Thyroid gland (tissue), 4 donors: ENCODE measurements at regions not wholly inside any gene's neighbourhood (a gene's known extent, or its start where the extent isn't known, plus 50 kb on each side); places are given as distances from the start of the nearest gene placed in this dataset.

Experiments used
- DNase-seq, 2 donors: peaks; one replicate each; pipeline ENCODE4 v3.0.0-alpha.2; 2019
- H3K27ac ChIP-seq, 3 donors: fragments of 200-600 bp; sonication (generic); 1 replicate in 2 of 3; 2 replicates in 1 of 3; pipeline ENCODE4 v1.5.1; 2016 to 2019; ENCODE audit warnings: mild to moderate bottlenecking in 1 of 3, moderate library complexity in 1 of 3
- H3K27me3 ChIP-seq: fragments of 200-600 bp; sonication (generic); one replicate; pipeline ENCODE4 v1.5.1; 2019
- H3K36me3 ChIP-seq, 2 donors: fragments of 200-600 bp; sonication (generic); one replicate each; pipeline ENCODE4 v1.5.1; 2016 to 2019
- H3K4me1 ChIP-seq, 2 donors: fragments of 200-600 bp; sonication (generic); one replicate each; pipeline ENCODE4 v1.5.1; 2017 to 2019
- H3K4me3 ChIP-seq, 3 donors: fragments of 200-600 bp; sonication (generic); replicated peaks in 1 of 3; 1 replicate in 2 of 3; 2 replicates in 1 of 3; pipeline ENCODE4 v1.5.1; 2016; ENCODE audit warnings: mild to moderate bottlenecking in 1 of 3
- H3K9me3 ChIP-seq: fragments of 200-600 bp; sonication (generic); one replicate; pipeline ENCODE4 v1.5.1; 2017
- POLR2A ChIP-seq, 2 donors: fragments of 450-650 bp; IDR thresholded peaks; one replicate each; pipeline ENCODE4 v1.6.1; 2017; ENCODE audit warnings: antibody characterized with exemption in 2 of 2, mild to moderate bottlenecking in 2 of 2, moderate library complexity in 1 of 2
- WGBS, 2 donors: methylation state at CpG; one replicate each; pipeline ENCODE4 v1.1.5; 2017; 5-methylcytosine and 5-hydroxymethylcytosine counted together
- intact Hi-C: fragments of 100-400 bp; cut with DNase I; formaldehyde crosslinking; loops from one replicate; pipeline ENCODE4 v1.15.1; 2023
- TF ChIP-seq, protein P1 (sequence below), 6 experiments: fragments of 200-600 bp in 3 of 6; fragments of 450-650 bp in 3 of 6; sonication (generic) in 3 of 6; IDR thresholded peaks; one replicate each; pipeline ENCODE4 v1.5.1; 2016 to 2019; ENCODE audit warnings: antibody characterized with exemption in 6 of 6, mild to moderate bottlenecking in 2 of 6, inconsistent platforms in 1 of 6, moderate library complexity in 1 of 6

DNA sequence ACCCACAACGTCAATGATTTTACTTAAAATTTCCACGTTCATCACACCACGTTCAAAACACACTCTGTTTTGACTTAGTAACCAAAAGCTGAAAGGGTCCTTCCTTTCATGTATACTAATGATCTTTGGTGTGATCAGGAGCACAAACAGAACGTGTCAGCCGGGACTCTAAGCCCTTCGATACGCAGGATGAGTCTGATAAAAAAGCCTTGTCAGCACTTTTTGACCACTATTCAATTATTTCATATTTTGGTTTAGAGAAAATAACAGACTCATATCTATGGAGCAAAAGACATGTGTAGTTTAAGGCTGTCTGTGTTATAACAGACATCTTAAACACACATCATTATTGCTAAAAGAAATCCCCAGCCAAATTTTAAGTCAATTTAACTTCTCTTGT, 345.3 kb downstream of the ZNF516 start:
- Histone ChIP-seq H3K4me1 (no peaks in the 10 kb centered on the region), H3K36me3 (no peaks in the 10 kb centered on the region), H3K4me3 (no peak overlapping the region), H3K27ac (no peak overlapping the region), H3K27me3 (no peaks in the 10 kb centered on the region), H3K9me3 (no peaks in the 10 kb centered on the region)
- intact Hi-C loops: no loop called here
- TF ChIP-seq POLR2A (IDR thresholded peaks at IDR 0.05): no peak
- TF ChIP-seq, protein P1, sequence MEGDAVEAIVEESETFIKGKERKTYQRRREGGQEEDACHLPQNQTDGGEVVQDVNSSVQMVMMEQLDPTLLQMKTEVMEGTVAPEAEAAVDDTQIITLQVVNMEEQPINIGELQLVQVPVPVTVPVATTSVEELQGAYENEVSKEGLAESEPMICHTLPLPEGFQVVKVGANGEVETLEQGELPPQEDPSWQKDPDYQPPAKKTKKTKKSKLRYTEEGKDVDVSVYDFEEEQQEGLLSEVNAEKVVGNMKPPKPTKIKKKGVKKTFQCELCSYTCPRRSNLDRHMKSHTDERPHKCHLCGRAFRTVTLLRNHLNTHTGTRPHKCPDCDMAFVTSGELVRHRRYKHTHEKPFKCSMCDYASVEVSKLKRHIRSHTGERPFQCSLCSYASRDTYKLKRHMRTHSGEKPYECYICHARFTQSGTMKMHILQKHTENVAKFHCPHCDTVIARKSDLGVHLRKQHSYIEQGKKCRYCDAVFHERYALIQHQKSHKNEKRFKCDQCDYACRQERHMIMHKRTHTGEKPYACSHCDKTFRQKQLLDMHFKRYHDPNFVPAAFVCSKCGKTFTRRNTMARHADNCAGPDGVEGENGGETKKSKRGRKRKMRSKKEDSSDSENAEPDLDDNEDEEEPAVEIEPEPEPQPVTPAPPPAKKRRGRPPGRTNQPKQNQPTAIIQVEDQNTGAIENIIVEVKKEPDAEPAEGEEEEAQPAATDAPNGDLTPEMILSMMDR (IDR thresholded peaks at IDR 0.05): no peak
- WGBS, 2 donors: 89 to 90% methylated on average over 7 of the region's 7 CpGs
- DNase-seq: no peak

DNA sequence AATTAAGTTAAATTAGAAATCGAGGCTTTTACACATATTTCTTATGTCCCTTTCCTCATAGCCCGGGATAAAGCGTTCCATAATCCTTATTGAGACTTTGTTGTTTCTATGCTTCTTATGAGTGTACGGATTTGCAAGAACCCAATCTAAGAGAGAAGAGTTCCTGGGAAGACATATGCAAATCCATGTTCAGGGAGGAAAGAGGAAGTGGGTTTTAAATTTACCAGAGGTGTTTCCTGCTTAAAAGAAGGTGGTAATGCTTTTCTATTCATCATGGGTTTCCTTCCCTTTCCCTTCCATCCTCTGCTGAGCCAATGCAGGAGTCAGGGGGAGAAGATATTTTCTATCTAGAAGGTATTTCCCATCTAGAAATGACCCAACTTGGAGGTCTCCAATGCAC, 345.8 kb downstream of the ZNF516 start:
- 89 to 95% methylated on average over 4 of the region's 4 CpGs for WGBS, 2 donors
- no peak for TF ChIP-seq POLR2A (IDR thresholded peaks at IDR 0.05)
- TF ChIP-seq, protein P1 (IDR thresholded peaks at IDR 0.05): no peak
- intact Hi-C loops: no loop called here
- Histone ChIP-seq H3K9me3 (no peaks in the 10 kb centered on the region), H3K27ac (no peak overlapping the region), H3K4me1 (no peaks in the 10 kb centered on the region), H3K36me3 (no peaks in the 10 kb centered on the region), H3K27me3 (no peaks in the 10 kb centered on the region), H3K4me3 (no peak overlapping the region)
- DNase-seq: no peak

DNA sequence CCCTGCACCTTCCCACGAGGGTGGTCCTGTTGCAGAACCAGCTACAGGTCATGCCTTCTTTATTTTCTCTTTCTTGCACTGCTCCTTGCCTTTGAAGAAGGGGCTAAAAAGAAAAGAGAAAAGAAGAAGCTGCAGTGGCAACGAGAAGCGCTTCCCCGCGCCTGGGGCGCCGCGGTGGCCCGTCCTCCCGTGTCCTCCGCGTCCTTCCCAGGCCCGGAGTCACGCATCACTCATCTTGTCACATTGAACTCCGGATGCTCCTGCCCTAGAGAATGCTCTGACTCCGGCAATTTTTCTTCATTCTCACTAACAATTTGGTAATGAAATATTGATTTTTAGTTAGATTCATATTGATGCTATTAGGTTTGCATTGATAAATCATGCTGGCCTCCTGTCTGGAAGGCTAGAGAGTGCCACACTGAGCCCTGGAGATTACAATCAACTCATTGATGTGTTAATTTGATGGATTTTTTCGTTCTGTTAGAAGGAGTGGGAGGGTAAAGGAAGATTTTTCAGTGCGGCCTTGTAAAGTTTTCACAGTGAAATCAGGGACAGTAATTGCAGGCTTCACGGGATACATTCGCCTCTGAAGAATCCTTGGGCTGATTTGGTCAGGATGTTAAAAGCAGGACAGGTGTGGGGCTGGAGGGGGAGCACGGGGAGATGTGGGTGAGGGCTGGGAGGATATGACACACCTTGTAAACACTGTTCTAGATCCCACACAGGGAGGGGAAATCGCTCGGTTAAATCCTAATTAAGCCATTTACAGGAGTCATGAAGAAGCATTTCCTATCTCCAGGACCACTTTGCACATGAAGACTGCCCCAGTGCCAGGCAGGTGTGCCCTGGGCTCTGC, 349.3 kb downstream of the ZNF516 start:
- WGBS, 2 donors: 79 to 88% methylated on average over 23 of the region's 23 CpGs
- TF ChIP-seq POLR2A (IDR thresholded peaks at IDR 0.05): no peak
- TF ChIP-seq, protein P1 (IDR thresholded peaks at IDR 0.05): no peak
- no peak for DNase-seq
- Histone ChIP-seq H3K36me3 (no peaks in the 10 kb centered on the region), H3K4me3 (no peak overlapping the region), H3K4me1 (no peaks in the 10 kb centered on the region), H3K27ac (no peak overlapping the region), H3K9me3 (no peaks in the 10 kb centered on the region), H3K27me3 (no peaks in the 10 kb centered on the region)
- intact Hi-C loops: no loop called here

DNA sequence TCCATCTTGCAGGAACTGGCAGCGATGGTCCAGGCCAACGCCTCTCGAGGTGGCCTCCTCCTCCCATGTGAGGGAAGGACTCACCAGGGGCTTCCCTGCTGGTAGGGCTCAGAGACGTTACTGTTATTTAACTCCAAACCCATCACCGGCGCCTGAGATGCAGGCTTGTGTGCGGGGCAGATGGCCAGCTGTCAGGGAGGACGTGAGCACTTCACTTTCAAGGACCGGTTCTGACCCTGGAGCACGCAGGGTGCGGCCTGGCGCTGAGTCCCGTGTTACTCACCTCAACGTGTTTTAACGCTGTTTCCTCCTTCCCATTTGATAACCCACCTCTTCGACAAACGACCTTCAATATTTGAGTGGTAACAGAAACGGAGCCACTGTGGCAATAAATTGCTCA, 350.2 kb downstream of the ZNF516 start:
- Histone ChIP-seq H3K9me3 (no peaks in the 10 kb centered on the region), H3K36me3 (no peaks in the 10 kb centered on the region), H3K4me1 (no peaks in the 10 kb centered on the region), H3K27ac (no peak overlapping the region), H3K27me3 (no peaks in the 10 kb centered on the region), H3K4me3 (no peak overlapping the region)
- DNase-seq: no peak
- TF ChIP-seq POLR2A (IDR thresholded peaks at IDR 0.05): no peak
- TF ChIP-seq, protein P1 (IDR thresholded peaks at IDR 0.05): no peak
- 86 to 90% methylated on average over 18 of the region's 18 CpGs for WGBS, 2 donors
- intact Hi-C loops: no loop called here

DNA sequence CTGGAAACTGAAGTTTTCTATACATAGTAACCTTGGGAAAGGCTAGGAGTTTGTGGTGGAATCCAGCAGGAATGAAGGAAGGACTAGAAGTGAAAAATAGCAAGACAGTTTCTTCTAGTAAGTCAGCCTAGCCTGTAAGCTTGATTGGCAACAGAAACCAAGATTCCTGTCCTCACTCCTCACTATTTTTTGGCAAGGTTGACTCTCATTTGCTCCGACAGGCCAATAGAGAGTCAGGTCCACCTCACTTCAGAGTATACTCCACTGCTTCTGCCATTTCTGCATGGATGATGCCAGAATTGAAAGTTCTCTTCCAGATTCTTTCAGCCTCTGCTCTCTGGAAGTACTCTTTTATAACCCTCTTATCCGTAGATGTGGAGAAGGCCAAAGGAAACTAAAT, 352.4 kb downstream of the ZNF516 start:
- TF ChIP-seq POLR2A (IDR thresholded peaks at IDR 0.05): no peak
- TF ChIP-seq, protein P1 (IDR thresholded peaks at IDR 0.05): no peak
- 33 to 46% methylated on average over 2 of the region's 2 CpGs for WGBS, 2 donors
- no peaks in the 10 kb centered on the region for H3K27me3 ChIP-seq
- intact Hi-C loops: no loop called here
- no peak for DNase-seq
- H3K27ac ChIP-seq: no peak overlapping the region
- H3K4me1 ChIP-seq: no peaks in the 10 kb centered on the region
- H3K36me3 ChIP-seq: no peaks in the 10 kb centered on the region
- no peaks in the 10 kb centered on the region for H3K9me3 ChIP-seq
- no peak overlapping the region for H3K4me3 ChIP-seq
